ENCODE measurements at regions not wholly inside any gene's neighbourhood (a gene's known extent, or its start where the extent isn't known, plus 50 kb on each side); places are given as distances from the start of the nearest gene placed in this dataset.

DNA sequence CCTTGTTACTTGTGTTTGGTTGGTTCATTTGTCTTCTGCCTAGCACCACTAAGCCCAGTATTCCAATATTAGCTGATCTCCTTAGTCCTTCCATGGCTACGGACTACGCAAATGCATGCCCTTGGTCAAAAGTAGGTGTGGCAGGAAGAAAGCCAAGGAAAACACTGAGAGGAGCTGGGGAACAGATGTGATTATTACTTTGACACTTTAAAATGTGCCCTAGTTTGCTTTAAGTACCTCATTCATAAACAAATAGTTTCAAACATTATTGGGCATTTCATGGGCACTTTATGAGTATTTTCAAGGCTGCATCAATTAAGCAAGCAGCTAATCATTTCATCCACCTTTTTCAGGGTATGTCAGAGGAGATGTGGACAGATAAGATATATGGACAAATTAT lies 60.1 kb upstream of the HDDC2 start:
- TF ChIP-seq CTCF (conservative IDR thresholded peaks at IDR 0.05 in 1 of 2, IDR thresholded peaks at IDR 0.05 in 1 of 2; ENCODE audit: extremely low read depth in 1 of 2, insufficient read depth in 1 of 2, low read depth in 1 of 2, low read length in 2 of 2): no peak
- TF ChIP-seq EZH2 (IDR thresholded peaks at IDR 0.05; ENCODE audit: borderline replicate concordance, low read length): no peak
